HPDE6-E6E7 (cell line): ENCODE measurements at regions not wholly inside any gene's neighbourhood (a gene's known extent, or its start where the extent isn't known, plus 50 kb on each side); places are given as distances from the start of the nearest gene placed in this dataset.

Experiments
- DNase-seq: peaks from one replicate; pipeline ENCODE4 v3.0.0; 2011; ENCODE audit warnings: missing footprints; ENCODE audit errors: extremely low spot score

- no peak for DNase-seq
These were observed 197.7 kb upstream of the CIBAR2 start for GRCh38 chr16:85309656-85310587.

DNA sequence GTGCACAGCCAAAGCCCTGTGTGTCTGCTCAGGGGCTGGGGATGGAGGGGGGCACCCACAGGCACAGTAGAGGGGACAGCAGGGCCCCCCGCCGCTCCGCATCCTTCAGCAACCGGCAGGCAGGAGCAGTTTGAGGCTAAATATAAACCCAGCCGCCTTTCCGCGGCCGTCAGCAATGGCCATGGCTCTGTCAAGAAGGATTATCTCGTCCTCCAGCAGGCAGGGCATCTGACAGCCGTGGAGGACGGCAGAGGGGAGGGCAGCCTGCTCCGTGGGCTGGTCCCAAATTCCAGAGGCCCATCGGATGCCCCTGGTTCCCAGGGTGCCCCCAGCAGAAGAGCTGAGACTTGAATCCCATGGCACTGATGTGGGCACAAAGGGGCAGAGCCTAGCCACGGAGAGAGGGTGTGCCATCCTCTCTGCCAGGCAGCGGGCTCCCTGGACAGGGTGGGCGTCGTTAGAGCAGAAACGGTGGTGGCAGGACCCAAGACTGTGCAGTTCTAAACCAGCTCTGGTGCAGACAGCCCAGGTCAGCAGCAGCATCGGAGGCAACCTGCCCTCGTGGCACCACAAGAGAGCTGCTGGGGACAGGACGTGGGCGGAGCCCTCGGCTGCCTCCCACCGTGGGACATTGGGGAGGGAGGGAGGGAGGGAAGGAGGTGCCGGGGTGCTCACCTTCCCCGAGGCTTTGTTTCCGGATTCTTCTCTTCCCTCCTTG lies 198.8 kb upstream of the CIBAR2 start:
- DNase-seq: no peak

DNA sequence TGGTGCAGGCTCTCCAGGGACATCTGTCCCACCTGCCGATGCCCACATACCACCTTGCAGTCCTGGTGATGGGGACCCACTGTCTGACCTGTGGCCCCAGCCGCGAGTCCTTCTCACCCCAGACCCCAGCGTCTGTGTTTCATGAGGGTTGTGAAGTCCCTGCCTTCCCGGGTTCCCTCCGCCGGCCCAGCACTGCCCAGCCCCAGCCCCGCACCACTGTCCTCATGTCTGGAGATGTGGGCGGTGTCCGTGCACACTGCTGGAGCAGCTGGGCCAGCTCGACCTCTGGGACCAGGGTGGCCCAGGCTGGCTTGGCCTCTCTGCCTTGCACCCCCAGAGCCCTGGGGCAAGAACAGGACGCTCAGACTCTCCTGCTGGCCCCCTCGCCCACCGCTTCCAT lies 199.5 kb upstream of the CIBAR2 start:
- no peak for DNase-seq

DNA sequence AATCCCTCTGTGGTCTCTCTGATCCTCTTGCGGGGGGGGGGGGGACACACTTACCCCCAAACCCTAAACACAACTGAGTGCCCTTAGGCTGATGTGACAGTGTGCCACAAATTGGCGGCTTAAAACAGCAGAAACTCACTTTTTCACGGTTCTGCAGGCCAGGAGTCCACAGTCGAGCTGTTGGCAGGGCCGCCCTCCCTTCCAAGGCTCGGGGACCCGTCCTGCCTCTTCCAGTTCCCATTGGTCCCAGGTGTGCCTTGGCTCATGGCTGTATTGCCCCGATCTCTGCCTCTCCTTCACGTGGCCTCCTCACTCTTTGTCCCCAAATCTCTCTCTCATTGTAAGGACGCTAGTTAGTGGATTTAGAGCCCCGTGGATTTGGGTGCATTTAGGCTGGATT lies 199.9 kb upstream of the CIBAR2 start:
- no peak for DNase-seq

DNA sequence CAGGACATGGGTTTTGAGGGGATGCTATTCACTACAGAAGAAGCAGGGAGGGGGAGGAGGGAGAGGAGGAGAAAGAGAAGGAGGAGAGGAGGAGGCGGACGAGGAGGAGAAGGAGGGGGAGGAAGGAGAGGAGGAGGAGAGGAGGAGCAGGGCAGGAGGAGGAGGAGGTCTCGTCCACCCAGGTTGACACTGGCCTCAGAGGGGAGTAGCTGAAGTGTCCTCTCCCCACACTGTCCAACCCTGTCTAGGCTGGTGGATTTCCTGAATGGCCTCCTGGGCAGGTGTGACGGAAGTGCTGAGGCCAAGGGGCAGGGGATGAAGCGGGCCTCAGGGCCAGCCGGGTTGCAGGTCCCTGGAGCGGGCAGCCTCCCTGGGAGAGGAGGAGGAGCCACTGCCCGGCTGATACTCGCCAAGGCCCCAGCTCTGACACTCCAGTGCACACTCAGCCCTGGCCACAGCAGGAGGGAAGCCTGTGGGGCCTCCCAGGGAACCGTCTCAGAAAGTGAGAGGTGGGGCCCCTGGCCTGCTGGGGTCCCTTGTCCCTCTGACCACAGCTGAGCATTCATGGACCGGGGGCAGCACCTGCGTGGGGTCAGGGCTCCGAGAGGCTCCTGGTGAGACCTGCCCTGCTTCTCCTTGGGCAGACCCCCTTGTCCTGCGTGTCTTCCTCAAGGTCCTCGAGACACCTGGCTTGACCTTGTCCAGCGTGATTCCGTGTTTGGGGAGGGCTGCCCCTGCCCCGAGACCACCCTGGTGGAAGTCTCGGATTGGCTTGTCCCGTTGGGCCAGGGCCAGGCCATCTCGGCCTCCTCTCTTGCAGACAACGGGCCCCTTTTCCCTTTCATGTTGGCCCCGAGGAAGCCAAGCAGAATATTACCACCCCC lies 200.6 kb upstream of the CIBAR2 start:
- peak; percentile 35 for DNase-seq

DNA sequence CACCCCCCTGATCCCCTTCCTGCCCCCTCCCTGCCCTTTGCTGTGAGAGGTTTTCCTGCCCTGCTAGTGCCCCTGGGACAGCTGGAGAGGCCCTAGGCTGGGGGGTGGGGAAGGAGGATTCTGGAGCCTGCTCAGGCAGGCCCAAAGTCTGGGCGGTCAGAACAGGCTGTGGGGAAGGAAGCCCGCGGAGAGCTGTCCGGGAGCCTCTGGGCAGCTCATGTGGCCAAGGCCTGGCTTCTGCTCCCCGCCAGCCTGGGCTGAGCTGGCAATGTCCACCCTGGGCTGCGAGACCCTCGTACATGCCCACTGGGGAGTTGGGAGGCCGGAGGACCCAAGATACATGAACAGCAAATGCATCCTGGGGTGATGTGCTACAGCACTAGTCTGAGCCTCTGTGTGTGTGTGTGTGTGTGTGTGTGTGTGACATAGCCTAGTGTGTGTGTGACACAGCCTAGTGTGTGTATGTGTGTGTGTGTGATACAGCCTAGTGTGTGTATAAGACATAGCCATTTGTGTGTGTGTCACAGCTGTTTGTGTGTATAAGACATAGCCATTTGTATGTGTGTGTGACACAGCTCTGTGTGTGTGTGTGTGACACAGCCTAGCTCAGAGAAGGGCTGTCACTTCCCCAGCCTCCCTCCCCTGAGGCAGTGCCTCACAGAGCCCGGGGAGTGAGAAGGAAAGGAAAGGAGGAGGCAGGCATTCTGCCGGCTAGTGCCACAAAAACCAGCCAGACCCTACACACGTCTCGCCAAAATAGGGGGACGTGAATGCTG lies 201.4 kb upstream of the CIBAR2 start:
- DNase-seq: peak; percentile 68

DNA sequence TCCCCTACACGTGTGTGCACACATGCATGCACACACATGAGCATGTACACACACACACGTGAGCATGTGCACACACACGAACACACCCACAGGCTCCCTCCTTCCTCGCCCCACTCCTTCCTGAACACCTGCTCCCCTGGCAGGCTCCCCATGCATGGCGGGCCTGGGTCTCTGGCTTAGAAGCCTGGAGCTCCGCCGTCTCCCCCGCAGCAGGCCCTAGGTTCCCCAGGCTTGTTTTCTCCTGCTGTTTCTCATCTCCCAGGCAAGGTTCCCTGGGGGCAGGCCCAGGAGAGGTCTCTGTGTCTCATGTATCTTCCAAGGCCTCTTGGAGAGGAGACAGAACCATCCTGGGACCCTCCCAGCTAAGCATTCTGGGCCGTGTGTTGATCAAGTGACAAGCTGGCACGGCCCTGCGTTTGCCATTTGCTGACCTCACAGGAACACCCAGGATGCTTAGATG lies 202.3 kb upstream of the CIBAR2 start:
- no peak for DNase-seq

DNA sequence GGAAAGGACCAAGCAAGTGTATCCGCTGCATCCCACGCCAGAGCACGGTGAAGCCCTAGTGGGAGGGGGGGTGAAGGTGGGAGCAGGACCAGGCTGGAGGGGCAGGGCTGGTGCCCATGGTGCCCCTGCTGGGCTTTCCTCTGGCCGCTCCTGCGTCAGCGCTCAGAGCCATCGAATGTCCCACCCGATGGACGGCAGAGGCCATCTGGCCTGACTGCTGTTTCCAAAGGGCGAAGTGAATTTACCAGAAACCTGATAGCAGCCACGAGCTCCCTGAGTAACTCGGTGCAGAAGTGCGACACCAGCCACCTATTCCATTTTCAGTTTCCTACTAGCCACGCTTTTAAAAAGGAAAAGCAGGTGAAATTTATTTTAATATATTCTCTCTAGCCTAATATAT lies 203.6 kb upstream of the CIBAR2 start:
- no peak for DNase-seq

GRCh38 chr16:85316321-85316919 lies 204.1 kb upstream of the CIBAR2 start:
- peak; percentile 46 for DNase-seq

DNA sequence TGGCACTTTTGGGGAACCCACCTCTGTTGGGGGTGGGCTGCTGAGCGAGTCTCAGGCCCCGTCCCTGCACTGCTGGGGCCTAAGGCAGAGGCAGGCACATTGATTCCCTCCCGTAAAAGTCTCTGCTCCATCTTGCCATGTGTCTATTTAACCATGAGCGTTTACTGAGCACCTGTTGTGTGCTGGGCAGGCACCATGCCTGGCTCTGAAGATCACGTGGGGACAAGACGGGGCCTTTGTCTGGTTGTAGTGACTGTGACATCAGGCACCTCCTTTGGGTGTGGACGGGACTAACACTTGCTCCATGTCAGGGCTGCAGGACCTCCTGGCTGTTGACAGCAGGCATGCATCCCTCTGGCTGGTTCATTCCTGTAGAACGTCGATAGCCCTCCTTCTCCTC lies 204.7 kb upstream of the CIBAR2 start:
- no peak for DNase-seq

GRCh38 chr16:85317704-85318103 lies 205.4 kb upstream of the CIBAR2 start:
- DNase-seq: no peak

- DNase-seq: no peak
These were observed 207.1 kb upstream of the CIBAR2 start for GRCh38 chr16:85319208-85319983.

DNA sequence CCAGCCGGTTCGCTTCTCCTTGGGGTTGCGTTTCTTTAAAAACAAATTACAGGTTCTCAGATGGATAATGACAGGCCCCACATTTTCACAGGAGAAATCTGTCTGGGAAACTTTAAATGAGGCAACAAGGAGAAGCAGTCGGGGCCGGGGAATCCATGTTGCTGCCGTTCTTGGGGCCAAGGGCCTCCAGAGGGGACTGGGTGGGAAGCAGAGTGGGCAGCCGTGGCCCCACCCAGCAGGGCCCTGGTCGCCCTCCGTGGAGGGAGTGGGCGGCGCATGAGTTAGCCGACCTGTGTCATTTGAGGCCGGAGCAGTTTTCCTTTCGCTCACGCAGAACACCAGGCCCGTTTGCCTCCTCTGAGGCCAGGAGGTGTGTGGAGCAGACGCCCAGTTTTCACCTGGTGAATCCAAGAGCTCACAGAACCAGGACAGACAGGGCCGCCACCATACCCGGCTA lies 207.7 kb upstream of the CIBAR2 start:
- no peak for DNase-seq

- DNase-seq: no peak
These were observed 208.6 kb upstream of the CIBAR2 start for GRCh38 chr16:85320677-85321385.

GRCh38 chr16:85321509-85322271 lies 209.4 kb upstream of the CIBAR2 start:
- DNase-seq: no peak

DNA sequence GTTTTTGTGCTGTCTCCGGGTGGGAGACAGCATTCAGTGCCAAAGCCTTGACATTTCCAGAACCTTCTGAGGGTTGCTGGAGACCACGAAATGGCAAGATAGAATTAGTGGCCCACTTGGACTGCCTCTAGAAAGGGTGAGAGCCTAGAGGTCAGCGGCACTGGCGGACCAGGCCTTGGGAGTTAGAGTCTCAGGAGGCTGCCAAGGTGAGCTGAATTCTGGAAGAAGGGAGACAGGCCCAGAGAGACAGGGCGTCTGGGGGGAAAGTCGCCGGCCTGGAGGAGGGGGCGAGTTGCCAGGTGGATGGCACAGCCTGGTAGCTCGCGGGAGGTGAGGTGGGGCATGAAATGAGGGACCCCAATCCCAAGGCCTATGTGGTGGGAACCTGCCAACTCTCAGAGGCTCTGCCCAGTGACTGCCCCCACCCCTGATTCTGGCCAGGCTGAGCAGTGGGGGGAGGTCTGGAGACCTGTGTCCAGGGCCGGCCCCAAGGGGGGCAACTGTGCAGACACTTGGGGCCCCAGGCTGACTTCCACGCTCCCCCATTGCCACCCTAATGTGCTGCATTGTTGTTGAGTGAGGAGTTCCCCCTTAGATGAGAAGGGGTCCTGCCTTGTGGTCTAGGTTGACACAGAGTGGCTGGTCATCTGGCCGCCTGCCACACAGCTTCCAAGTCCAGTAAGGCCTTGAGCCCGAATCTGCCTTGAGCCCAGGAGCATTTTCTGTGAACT lies 211.1 kb upstream of the CIBAR2 start:
- DNase-seq: no peak

DNA sequence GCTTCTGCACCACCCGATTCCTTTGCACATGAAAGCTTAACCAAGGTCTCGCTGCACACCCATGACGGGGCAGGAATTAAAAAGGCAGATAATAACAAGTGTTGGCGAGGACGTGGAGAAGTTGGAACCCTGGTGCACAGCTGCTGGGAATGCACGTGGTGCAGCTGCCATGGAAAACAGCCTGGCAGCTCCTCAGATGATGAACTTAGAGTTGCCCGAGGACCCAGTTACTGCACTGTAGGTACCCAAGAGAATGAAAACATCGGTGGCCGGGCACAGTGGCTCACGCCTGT lies 211.6 kb upstream of the CIBAR2 start:
- no peak for DNase-seq

DNA sequence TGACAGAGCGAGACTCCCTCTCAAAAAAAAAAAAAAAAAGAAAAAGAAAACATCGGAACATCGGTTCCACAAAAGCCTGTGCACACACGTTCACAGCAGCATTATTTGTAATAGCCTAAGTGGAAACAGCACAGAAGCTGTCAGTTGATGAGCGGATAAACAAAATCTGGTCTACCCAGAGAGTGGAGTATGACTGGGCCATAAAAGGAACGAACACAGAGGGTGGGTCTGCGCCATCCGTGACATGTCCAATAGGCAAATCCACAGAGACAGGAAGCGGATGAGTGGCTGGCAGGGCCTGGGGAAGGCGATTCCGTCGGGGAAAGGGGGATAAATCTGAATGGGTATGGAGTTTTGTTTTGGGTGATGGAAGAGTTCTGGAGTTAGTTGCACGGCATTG lies 212.2 kb upstream of the CIBAR2 start:
- DNase-seq: no peak
